ENCODE measurements at regions not wholly inside any gene's neighbourhood (a gene's known extent, or its start where the extent isn't known, plus 50 kb on each side); places are given as distances from the start of the nearest gene placed in this dataset.

GRCh38 chr21:16606271-16606670, 876.5 kb downstream of the USP25 start:
- no peak for DNase-seq (ENCODE audit: low read depth in 1 of 2, low spot score in 1 of 2)

DNA sequence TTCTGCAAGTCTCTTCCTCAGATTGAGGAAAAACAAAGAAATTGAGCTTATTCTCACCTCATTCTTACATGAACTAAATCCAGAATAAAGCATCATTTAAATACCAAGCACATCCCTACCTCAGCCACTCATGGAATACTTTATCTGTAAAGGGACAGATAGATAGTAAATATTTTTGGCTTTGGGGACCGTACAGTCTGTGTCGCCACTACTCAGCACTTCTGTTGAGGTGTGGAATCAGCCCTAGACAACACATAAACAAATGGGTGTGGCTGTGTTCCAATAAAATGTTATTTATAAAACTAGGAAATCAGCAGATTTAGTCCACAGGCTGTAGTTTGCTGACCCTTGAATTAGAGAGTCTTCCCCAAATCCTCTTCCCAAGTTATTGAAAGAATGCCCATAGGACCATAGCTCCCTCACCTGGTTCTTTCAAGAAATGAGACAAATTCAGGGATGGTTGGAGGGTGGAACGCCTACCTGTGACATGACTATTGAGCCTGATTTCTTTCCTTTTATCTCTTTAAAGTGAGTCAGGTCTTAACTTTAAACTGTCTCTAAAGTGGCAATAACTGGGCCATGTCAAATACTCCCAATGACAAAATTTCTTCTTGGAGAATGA, 878.5 kb downstream of the USP25 start:
- no peak for DNase-seq (ENCODE audit: low read depth in 1 of 2, low spot score in 1 of 2)

- DNase-seq (ENCODE audit: low read depth in 1 of 2, low spot score in 1 of 2): no peak
Observed at GRCh38 chr21:16619281-16619680, 889.5 kb downstream of the USP25 start.

GRCh38 chr21:16620786-16621320, 891.1 kb downstream of the USP25 start:
- DNase-seq (ENCODE audit: low read depth in 1 of 2, low spot score in 1 of 2): no peak

DNA sequence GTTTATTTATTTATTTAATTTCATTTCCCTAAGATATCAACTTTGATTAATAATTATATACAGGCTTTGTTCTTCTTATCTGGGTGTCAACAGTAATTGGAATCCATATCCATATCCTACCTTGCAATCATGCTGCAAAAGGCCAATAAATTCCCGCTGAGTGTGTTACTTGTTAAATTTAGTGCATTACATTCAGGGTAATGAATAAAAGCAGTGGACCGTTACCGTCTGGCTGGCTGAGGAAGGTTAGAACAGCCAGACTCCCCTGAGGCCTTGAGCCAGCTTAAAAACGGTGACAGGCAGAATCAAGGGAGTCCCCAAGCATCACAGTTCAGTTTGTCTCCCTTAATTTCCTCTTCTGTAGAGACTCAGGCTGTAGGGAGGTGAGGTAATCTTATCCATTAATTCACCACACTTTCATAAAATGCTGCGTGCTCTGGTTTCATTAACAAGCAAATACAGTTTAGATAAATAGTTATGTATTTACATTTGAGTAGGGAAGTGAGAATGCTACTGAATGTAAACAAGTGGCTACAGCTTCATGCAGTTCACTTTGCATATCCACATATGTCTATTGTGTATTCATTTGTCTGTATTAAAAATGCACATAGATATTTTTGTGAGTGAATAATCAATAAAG, 888.2 kb upstream of the CXADR start:
- no peak for DNase-seq (ENCODE audit: low read depth in 1 of 2, low spot score in 1 of 2)

DNA sequence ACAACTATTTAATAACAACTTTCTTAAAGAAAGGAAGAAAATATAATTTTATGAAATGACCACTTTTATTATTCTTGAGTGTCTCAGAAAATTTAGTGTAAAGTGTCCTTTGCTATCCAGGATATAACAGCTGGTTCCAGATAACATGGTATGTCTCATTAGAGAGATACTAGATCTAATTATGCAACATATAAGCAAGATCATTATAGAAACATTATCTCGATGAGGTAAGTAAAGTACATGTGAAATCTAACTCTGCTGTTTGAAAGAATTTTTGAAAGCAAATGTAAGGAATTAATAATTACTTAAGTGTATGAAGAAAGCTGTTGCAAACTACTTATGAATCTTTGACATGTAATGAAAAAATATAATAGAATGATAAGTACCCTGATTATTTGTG, 887.4 kb upstream of the CXADR start:
- DNase-seq (ENCODE audit: low read depth in 1 of 2, low spot score in 1 of 2): no peak

GRCh38 chr21:16633831-16634459, 878.9 kb upstream of the CXADR start:
- DNase-seq (ENCODE audit: low read depth in 1 of 2, low spot score in 1 of 2): no peak

GRCh38 chr21:16634515-16634914, 878.3 kb upstream of the CXADR start:
- DNase-seq (ENCODE audit: low read depth in 1 of 2, low spot score in 1 of 2): no peak

DNA sequence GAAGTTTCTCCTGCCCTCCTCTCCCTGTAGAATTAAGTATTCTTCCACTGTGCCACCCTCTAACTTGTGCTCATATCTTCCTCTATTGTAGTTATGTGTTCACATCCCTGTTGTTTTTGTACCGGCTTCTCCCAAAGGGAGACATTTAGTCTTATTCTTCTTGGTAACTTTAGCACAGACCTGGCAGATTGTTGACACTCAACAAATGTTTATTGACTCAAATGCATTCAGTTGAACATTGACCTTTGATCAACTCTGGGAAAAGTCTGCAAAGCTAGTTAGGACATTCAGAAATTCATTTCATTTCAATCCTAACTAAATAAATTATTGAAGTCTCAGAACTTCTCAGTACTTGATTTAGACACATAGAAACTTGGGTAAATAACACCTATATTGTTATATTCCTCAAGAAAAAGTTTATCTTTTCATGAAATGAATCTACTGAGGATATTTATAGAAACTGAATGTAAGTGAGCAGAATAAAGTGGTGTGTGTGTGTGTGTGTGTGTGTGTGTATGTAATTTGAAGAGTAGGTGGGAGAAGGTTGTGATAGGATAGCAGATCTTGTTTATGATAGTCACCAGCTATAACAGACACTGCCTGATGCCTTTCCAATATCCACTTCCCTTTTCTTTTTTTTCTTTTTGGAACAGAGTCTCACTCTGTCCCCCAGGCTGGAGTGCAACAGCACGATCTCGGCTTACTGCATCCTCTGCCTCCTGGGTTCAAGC, 872.4 kb upstream of the CXADR start:
- DNase-seq (ENCODE audit: low read depth in 1 of 2, low spot score in 1 of 2): no peak

DNA sequence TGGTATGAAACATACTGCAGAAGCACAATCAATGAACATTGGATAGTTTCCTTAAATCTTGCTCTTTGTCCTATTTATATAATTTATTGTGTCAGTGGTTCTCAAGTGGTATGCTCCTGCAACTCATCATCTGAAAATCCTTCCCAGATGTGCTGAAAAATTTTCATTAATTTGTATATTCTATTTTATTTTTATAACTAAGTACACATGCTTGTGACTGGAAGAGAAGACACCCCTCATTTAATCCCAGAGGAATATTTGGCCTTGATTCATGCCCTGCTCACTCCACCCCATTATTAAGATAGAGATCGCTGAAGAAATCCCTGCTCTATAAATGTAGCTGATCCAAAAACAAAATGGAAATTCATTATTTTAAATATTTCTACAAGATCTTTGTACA, 870.5 kb upstream of the CXADR start:
- no peak for DNase-seq (ENCODE audit: low read depth in 1 of 2, low spot score in 1 of 2)

DNA sequence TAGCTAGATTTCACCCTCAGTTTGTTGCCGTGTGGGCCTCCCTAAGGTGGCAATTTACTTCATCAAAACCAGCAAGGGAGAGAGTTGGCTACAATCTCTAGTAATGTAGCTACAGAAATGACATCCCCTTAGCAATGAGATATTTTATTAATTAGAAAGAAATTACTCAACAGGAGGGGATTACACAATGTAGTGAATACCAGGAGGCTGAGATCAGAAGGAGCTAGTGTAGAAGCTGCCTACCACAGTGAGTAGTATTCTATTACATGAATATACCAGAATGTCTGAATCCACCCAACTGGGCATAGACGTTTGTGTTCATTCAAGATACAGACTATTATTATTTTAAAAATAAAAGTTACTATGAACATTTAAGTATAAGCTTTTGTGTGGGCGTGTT, 868.2 kb upstream of the CXADR start:
- no peak for DNase-seq (ENCODE audit: low read depth in 1 of 2, low spot score in 1 of 2)

DNA sequence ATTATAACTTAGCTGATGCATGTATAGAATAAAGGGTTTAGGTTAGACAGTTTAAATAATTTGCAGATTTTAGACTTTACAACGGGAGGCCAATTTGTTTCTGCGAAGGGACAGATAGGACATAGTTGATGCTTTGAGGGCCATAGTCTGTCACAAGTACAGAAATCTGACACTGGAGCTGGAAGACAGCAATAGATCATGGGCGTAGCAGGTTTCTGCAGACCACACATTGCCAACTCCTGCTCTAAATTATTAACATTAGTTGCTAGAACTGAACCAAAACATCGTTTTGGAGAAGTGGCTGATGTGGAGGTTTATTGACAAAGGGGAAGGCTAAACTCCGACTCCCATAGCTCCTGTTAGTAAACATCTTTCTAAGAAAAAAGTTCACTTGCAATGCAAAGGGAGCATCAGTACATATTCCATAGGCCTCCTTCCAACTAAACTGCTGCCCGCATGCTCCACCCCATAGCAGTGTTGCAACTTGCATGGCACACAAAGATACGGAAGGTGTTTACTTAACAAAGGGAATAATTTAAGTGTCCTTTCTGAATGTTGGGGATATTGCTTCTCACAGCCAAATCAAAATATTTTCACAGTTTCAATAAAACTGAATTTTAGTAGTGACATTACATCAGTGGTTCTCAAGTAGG, 862.0 kb upstream of the CXADR start:
- DNase-seq (ENCODE audit: low read depth in 1 of 2, low spot score in 1 of 2): no peak

GRCh38 chr21:16651956-16652355, 860.9 kb upstream of the CXADR start:
- DNase-seq (ENCODE audit: low read depth in 1 of 2, low spot score in 1 of 2): no peak

DNA sequence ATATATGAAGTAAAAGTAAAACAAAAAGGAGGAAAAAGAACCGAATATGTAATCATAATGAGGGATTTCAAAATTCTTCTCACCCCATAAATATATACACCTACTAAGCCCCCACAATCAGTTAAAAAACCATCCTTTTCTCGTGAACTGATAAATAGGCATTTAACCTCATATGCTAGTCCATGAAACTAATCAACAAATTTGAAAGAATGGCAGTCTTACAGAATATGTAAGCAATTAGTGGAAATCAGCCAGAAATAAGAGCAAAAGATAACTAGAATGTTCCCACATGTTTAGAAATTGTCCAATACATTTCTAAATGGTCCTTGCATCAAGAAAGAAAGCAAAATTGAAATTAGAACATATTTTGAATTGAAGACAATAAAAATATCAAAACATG, 849.4 kb upstream of the CXADR start:
- no peak for DNase-seq (ENCODE audit: low read depth in 1 of 2, low spot score in 1 of 2)

DNA sequence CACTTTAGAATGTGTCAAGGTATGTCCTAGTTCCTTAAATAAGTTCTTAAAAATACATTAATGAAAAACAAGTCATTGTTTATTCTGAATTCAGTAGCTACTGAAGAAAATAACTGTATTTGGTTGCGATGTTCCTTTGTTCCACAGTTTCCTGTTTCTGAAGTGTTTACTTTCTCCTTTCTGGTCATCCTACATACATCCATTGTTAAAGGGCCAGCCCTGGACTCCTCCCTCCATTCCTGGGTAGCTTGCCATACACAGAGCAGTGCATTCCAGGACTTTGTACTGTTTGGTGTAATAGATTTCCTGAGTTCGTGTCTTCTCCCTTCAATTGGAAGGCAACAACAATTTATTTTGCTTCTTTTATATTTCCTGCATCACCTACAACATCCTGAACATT, 845.4 kb upstream of the CXADR start:
- no peak for DNase-seq (ENCODE audit: low read depth in 1 of 2, low spot score in 1 of 2)

DNA sequence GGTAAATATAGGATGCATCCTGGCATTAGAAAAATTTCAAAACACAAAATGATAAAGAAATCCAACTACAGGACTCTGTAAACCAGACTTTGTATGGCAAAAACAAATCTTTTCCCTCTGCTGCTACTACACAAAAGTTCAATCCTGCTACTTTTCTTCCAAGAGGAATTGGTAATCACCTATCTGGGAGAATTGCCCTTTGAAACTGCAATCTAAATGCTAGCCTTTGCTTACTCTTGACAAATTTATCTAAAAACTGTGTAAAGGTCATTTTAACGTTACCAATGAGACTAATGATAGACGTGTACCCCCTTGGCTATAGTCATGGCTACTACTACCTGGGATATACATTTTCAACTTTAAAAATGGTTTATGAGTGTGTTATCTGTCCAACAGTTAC, 837.9 kb upstream of the CXADR start:
- DNase-seq (ENCODE audit: low read depth in 1 of 2, low spot score in 1 of 2): no peak

GRCh38 chr21:16676391-16676790, 836.5 kb upstream of the CXADR start:
- no peak for DNase-seq (ENCODE audit: low read depth in 1 of 2, low spot score in 1 of 2)

GRCh38 chr21:16678429-16679160, 834.2 kb upstream of the CXADR start:
- DNase-seq (ENCODE audit: low read depth in 1 of 2, low spot score in 1 of 2): no peak

GRCh38 chr21:16695074-16695473, 817.8 kb upstream of the CXADR start:
- DNase-seq (ENCODE audit: low read depth in 1 of 2, low spot score in 1 of 2): no peak

- DNase-seq (ENCODE audit: low read depth in 1 of 2, low spot score in 1 of 2): no peak
Observed at GRCh38 chr21:16707274-16707673, 805.6 kb upstream of the CXADR start.
